Spleen (tissue), 11 donors: ENCODE measurements at regions not wholly inside any gene's neighbourhood (a gene's known extent, or its start where the extent isn't known, plus 50 kb on each side); places are given as distances from the start of the nearest gene placed in this dataset.
A peak's percentile ranks its signal among the peaks of the same experiment; 100 is the strongest.

Experiments used
- DNase-seq: peaks from one replicate; pipeline ENCODE4 v3.0.0-alpha.2; 2020
- H3K27ac ChIP-seq, 8 donors: fragments of 200-600 bp; sonication (generic) in 7 of 8; 1 replicate in 4 of 8; 2 replicates in 4 of 8; pipeline versions ENCODE4 v1.5.0 to v1.8.0; 2016 to 2021; ENCODE audit warnings: inconsistent platforms in 4 of 8, mild to moderate bottlenecking in 4 of 8, moderate library complexity in 1 of 8
- H3K27me3 ChIP-seq, 7 donors: fragments of 200-600 bp; sonication (generic) in 6 of 7; replicated peaks in 1 of 7; 1 replicate in 4 of 7; 2 replicates in 3 of 7; pipeline versions ENCODE4 v1.5.0 to v1.8.0; 2016 to 2021; ENCODE audit warnings: inconsistent platforms in 3 of 7, mild to moderate bottlenecking in 1 of 7
- H3K36me3 ChIP-seq, 6 donors: fragments of 200-600 bp; sonication (generic) in 5 of 6; 1 replicate in 4 of 6; 2 replicates in 2 of 6; pipeline versions ENCODE4 v1.5.0 to v1.8.0; 2016 to 2021; ENCODE audit warnings: inconsistent platforms in 2 of 6
- H3K4me1 ChIP-seq, 6 donors: fragments of 200-600 bp; sonication (generic) in 5 of 6; 1 replicate in 3 of 6; 2 replicates in 3 of 6; pipeline versions ENCODE4 v1.5.0 to v1.8.0; 2016 to 2021; ENCODE audit warnings: inconsistent platforms in 3 of 6
- H3K4me3 ChIP-seq, 8 donors: fragments of 200-600 bp; sonication (generic) in 7 of 8; 1 replicate in 4 of 8; 2 replicates in 4 of 8; pipeline versions ENCODE4 v1.5.0 to v1.8.0; 2016 to 2021; ENCODE audit warnings: inconsistent platforms in 4 of 8, mild to moderate bottlenecking in 4 of 8, moderate library complexity in 2 of 8
- H3K9me3 ChIP-seq, 8 donors: fragments of 200-600 bp; sonication (generic) in 7 of 8; 1 replicate in 4 of 8; 2 replicates in 4 of 8; pipeline versions ENCODE4 v1.5.0 to v1.8.0; 2016 to 2021; ENCODE audit warnings: inconsistent platforms in 4 of 8
- CTCF ChIP-seq, 11 experiments: fragments of 200-600 bp in 7 of 11; fragments of 450-650 bp in 4 of 11; sonication (generic) in 4 of 11; IDR thresholded peaks in 8 of 11; conservative IDR thresholded peaks in 3 of 11; 1 replicate in 7 of 11; 2 replicates in 4 of 11; pipeline versions ENCODE4 v1.4.0 to v1.8.0; 2016 to 2021; ENCODE audit warnings: antibody characterized with exemption in 11 of 11, inconsistent platforms in 4 of 11, mild to moderate bottlenecking in 1 of 11
- POLR2A ChIP-seq, 3 donors: fragments of 450-650 bp; IDR thresholded peaks; one replicate each; pipeline ENCODE4 v1.5.1; 2017; ENCODE audit warnings: antibody characterized with exemption in 3 of 3, mild to moderate bottlenecking in 1 of 3
- POLR2AphosphoS5 ChIP-seq, 3 donors: sonication (generic); formaldehyde crosslinking; IDR thresholded peaks; one replicate each; pipeline ENCODE4 v1.5.1; 2017; ENCODE audit warnings: antibody characterized with exemption in 3 of 3
- WGBS, 5 donors: extraction: QIAGEN DNeasy Blood & Tissue Kit in 3 of 5; methylation state at CpG; one replicate each; pipeline versions ENCODE4 v1.1.5 to v1.1.7; 2013 to 2018; 5-methylcytosine and 5-hydroxymethylcytosine counted together
- intact Hi-C: fragments of 100-400 bp; cut with DNase I; formaldehyde crosslinking; loops from one replicate; pipeline ENCODE4 v1.15.0; 2023; ENCODE audit warnings: low total_unique reads
- donor health status: healthy with polysubstance abuse.
- donor health status: DM: no; HTN: no; CAD: no; lungs with moderate emphysema.
- donor health status: DM: no; HTN: no; CAD: no.
- donor health status: Bipolar disorder and iron deficiency.
- donor health status: healthy.
- donor health status: DM: no; HTN: no; CAD: no.
- donor health status: DM: yes; HTN: yes; CAD: no.

DNA sequence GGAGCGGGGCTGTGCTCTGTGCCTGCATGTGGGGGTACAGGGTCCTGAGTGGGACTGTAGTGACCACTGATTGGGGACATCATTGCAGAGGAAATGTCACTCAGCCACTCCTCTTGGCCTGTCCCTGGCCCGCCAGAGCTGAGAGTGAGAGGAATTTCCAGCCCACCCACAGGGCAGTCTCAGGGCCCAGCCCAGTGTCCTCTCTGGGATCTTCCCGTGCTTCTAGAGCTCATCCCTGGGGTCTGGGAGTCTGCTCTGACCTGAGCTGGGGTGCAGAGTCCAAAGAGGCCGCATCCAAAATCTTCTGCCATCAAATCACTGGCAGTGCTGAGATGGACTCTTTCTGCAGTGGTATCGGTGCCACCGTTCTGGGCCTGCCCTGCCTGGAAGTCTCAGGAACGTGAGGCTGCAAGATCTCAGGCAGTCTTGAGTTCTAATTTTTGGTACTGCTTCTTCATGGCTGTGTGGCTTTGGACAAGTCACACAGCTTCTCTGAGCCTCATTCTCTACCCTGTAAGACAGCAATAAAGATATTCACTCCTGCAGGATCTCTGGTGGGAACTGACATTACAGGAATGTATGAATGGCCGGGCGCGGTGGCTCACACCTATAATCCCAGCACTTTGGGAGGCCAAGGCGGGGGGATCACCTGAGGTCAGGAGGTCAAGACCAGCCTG, 100.8 kb upstream of the TARDBP start:
- TF ChIP-seq POLR2A (IDR thresholded peaks at IDR 0.05) (no peak), CTCF (IDR thresholded peaks at IDR 0.05 in 8 of 11, conservative IDR thresholded peaks at IDR 0.05 in 3 of 11) (no peak), POLR2AphosphoS5 (IDR thresholded peaks at IDR 0.05) (no peak)
- DNase-seq: peak; percentile 39

GRCh38 chr1:10912441-10912840, 100.0 kb upstream of the TARDBP start:
- TF ChIP-seq CTCF (IDR thresholded peaks at IDR 0.05 in 8 of 11, conservative IDR thresholded peaks at IDR 0.05 in 3 of 11) (no peak), POLR2AphosphoS5 (IDR thresholded peaks at IDR 0.05) (no peak), POLR2A (IDR thresholded peaks at IDR 0.05) (no peak)
- Histone ChIP-seq H3K9me3 (no peaks in the 10 kb centered on the region), H3K4me1 (peaks cover 0 to 12% (median 5%) of the 10 kb centered on the region in 6 donors), H3K36me3 (no peaks in the 10 kb centered on the region), H3K27ac (no peak overlapping the region), H3K4me3 (no peak overlapping the region), H3K27me3 (peaks cover 0 to 28% (median 0%) of the 10 kb centered on the region in 7 donors)
- peak; percentile 67 for DNase-seq
- WGBS, 5 donors: 82 to 96% (median 88%) methylated on average over 9 to 17 of the region's 17 CpGs
- intact Hi-C loops: no loop called here

More for the DNA sequence above, 100.8 kb upstream of the TARDBP start:
- H3K9me3 ChIP-seq: no peaks in the 10 kb centered on the region
- 71 to 90% (median 87%) methylated on average over 9 to 11 of the region's 11 CpGs for WGBS, 5 donors
- H3K27ac ChIP-seq: no peak overlapping the region
- H3K27me3 ChIP-seq: peaks cover 0 to 28% (median 0%) of the 10 kb centered on the region in 7 donors
- no peak overlapping the region for H3K4me3 ChIP-seq
- H3K4me1 ChIP-seq: peaks cover 0 to 7% (median 5%) of the 10 kb centered on the region in 6 donors
- intact Hi-C loops: no loop called here
- H3K36me3 ChIP-seq: no peaks in the 10 kb centered on the region

DNA sequence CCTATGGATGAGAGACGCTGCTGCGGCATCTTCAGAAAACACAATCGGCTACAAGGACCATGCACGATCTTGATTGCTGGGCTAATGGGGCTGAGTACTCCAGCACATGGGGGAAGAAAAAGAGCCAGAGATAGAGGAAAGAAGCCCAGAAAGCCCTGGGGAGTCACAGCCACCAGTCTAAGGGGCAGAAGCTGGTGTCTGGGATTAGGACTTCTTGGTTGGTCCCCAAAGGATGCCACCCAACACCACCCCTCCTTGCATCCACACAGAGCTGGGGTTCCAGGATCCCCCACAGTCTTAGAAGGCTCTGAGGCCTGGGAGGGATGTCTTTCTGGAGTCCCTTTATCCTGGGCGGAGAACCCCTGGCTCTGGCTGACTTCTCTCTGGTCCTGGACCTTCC, 98.4 kb upstream of the TARDBP start:
- TF ChIP-seq POLR2AphosphoS5 (IDR thresholded peaks at IDR 0.05): no peak
- TF ChIP-seq POLR2A (IDR thresholded peaks at IDR 0.05): no peak
- no peak for TF ChIP-seq CTCF (IDR thresholded peaks at IDR 0.05 in 8 of 11, conservative IDR thresholded peaks at IDR 0.05 in 3 of 11)
- Histone ChIP-seq H3K4me1 (peaks cover 0 to 24% (median 11%) of the 10 kb centered on the region in 6 donors), H3K4me3 (no peak overlapping the region), H3K9me3 (no peaks in the 10 kb centered on the region), H3K36me3 (no peaks in the 10 kb centered on the region), H3K27me3 (peaks cover 0 to 23% (median 0%) of the 10 kb centered on the region in 7 donors), H3K27ac (no peak overlapping the region)
- intact Hi-C loops: no loop called here
- WGBS, 5 donors: 91 to 96% (median 94%) methylated on average over 4 to 5 of the region's 5 CpGs
- DNase-seq: peak; percentile 43

DNA sequence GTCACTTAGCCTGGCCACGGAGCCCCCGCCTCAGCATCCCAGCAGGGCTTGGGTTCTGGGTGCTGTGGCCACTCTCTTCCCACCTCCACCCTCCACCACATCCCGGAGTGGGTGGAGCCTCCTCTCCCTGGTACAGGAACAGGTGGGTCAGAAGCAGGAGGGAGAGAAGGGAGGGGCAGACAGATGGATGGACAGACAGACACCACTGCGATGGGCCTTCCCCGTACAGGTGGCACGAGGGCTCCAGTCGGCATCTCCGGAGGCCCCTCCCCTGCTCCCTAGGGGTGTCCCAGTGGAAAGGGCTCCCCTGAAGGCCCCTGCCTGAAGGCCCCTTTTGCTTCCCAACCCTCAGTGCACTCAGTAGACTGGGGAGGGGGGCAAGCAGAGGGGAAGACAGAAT, 96.9 kb upstream of the TARDBP start:
- WGBS, 5 donors: 85 to 93% (median 86%) methylated on average over 2 to 8 of the region's 8 CpGs
- intact Hi-C loops: no loop called here
- Histone ChIP-seq H3K27me3 (peaks cover 0 to 20% (median 0%) of the 10 kb centered on the region in 7 donors), H3K4me3 (no peak overlapping the region), H3K9me3 (no peaks in the 10 kb centered on the region), H3K27ac (no peak overlapping the region), H3K36me3 (no peaks in the 10 kb centered on the region), H3K4me1 (peaks cover 0 to 17% (median 6%) of the 10 kb centered on the region in 6 donors)
- TF ChIP-seq POLR2AphosphoS5 (IDR thresholded peaks at IDR 0.05) (no peak), POLR2A (IDR thresholded peaks at IDR 0.05) (no peak), CTCF (IDR thresholded peaks at IDR 0.05 in 8 of 11, conservative IDR thresholded peaks at IDR 0.05 in 3 of 11) (no peak)
- peak; percentile 54 for DNase-seq
